Ecto neural progenitor cell (in vitro differentiated cells): ENCODE measurements at regions not wholly inside any gene's neighbourhood (a gene's known extent, or its start where the extent isn't known, plus 50 kb on each side); places are given as distances from the start of the nearest gene placed in this dataset.
"Not testable (repeated sequence)": the region's sequence is repeated elsewhere in the genome, so short reads cannot be mapped to it uniquely, and the experiment has no call there.

Source experiments
- DNase-seq: peaks from one replicate; pipeline ENCODE4 v3.0.0-alpha.2; 2018; ENCODE audit warnings: low spot score

DNA sequence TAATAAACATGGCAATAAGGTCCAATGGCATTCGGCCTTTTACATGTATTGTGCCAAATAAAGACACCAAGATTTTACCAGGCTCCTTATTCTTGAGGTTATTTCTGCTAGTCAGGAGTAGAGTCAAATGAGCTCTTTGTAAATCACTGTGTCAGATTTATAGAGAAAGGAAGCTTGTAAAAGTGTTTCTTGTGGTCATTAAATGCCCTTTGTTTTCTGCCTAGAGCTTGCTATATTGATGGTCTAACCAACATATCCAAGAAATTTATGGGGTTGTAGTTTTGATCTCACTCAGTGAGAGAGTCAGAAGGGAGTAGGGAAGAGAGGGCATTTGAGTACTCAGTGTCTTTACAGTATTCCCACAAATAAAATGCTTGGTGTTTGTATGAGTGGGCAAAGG lies 86.2 kb upstream of the FRMPD4 start:
- DNase-seq = no peak

GRCh38 chrX:12058087-12058486 lies 80.2 kb upstream of the FRMPD4 start:
- DNase-seq = no peak

- no peak for DNase-seq
Measured at GRCh38 chrX:12060489-12061260, 77.6 kb upstream of the FRMPD4 start.

DNA sequence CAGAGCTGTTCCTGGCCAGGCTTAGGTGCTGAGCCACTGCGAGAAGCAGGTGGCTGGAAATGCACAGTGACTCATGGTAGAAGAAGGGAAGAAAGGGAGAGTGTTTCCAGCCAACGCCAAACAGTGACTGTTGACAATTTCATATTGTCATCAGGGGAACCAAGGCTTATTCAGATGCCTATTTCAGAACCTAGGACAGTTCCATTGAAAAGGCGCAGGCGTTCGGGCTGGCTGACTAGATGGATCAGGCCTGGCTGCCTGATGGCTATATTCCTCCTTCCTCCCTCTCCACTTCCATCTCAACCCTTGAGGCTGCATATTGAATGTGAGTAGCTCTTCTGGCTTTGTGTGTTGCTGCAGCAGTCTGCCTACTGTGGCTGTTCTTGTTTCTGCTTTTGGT lies 73.0 kb upstream of the FRMPD4 start:
- DNase-seq = peak; percentile 47

- no peak for DNase-seq
Measured at GRCh38 chrX:12076046-12076445, 62.2 kb upstream of the FRMPD4 start.

DNA sequence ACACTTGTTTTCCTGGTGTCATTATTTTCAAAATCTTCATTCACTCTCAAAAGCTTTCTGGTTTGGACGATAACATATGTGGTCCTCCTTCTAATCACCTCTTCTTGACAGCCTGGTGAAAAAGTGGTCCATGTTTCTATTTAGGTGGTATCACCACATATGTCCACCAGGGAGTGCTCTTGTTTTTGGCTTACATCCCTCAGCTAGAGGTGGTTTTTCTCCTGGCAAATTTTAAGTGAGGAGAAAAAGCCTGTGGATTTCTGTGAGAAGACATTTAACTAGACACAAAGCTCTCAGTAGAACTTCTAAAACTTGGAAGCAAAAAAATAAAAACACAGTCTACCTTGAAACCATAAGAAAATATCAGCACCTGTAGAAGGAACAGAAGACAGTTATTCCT lies 58.0 kb upstream of the FRMPD4 start:
- DNase-seq = no peak

DNA sequence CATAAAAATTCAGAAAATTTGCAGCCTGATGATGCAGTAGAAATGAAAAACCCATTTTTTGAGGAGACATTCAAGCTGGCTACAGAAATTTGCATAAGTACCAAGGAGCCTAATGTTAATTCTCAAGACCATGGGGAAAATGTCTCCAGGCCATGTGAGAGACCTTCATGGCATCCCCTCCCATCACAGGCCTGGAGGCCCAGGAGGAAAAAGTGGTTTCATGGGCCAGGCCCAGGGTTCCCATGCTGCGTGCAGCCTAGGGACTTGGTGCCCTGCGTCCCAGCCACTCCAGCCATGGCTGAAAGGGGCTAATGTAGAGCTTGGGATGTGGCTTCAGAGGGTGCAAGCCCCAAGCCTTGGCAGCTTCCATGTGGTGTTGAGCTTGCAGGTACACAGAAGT lies 55.3 kb upstream of the FRMPD4 start:
- DNase-seq = not testable (repeated sequence)
